GM21737 (cell line): ENCODE measurements at regions not wholly inside any gene's neighbourhood (a gene's known extent, or its start where the extent isn't known, plus 50 kb on each side); places are given as distances from the start of the nearest gene placed in this dataset.
A peak's percentile ranks its signal among the peaks of the same experiment; 100 is the strongest.

Experiments
- ATAC-seq: cut with Tn5 transposase; IDR thresholded peaks from one replicate; pipeline ENCODE4 v1.9.1; 2021; ENCODE audit warnings: mild to moderate bottlenecking, moderate library complexity; ENCODE audit not compliant: unreplicated experiment

- no peak for ATAC-seq
These were observed 526.8 kb upstream of the TBL1XR1 start for GRCh38 chr3:177724020-177724638.

GRCh38 chr3:177725165-177725564 lies 527.9 kb upstream of the TBL1XR1 start:
- no peak for ATAC-seq

GRCh38 chr3:177726807-177727206 lies 529.5 kb upstream of the TBL1XR1 start:
- no peak for ATAC-seq

- ATAC-seq = no peak
These were observed 532.8 kb upstream of the TBL1XR1 start for GRCh38 chr3:177729956-177730681.

GRCh38 chr3:177730814-177731213 lies 533.5 kb upstream of the TBL1XR1 start:
- no peak for ATAC-seq

- ATAC-seq = no peak
These were observed 534.5 kb upstream of the TBL1XR1 start for GRCh38 chr3:177731644-177732268.

GRCh38 chr3:177733233-177733632 lies 536.0 kb upstream of the TBL1XR1 start:
- ATAC-seq = no peak

GRCh38 chr3:177733936-177734335 lies 536.7 kb upstream of the TBL1XR1 start:
- no peak for ATAC-seq

GRCh38 chr3:177735431-177735830 lies 538.1 kb upstream of the TBL1XR1 start:
- no peak for ATAC-seq

GRCh38 chr3:177739461-177739860 lies 542.2 kb upstream of the TBL1XR1 start:
- ATAC-seq = no peak

GRCh38 chr3:177740254-177740653 lies 543.0 kb upstream of the TBL1XR1 start:
- no peak for ATAC-seq

GRCh38 chr3:177742273-177742672 lies 545.0 kb upstream of the TBL1XR1 start:
- peak; percentile 61 for ATAC-seq

- ATAC-seq = no peak
These were observed 546.0 kb upstream of the TBL1XR1 start for GRCh38 chr3:177743173-177743890.

- ATAC-seq = no peak
These were observed 547.8 kb upstream of the TBL1XR1 start for GRCh38 chr3:177744873-177745606.

- ATAC-seq = no peak
These were observed 548.3 kb upstream of the TBL1XR1 start for GRCh38 chr3:177745607-177746005.

- ATAC-seq = no peak
These were observed 549.2 kb upstream of the TBL1XR1 start for GRCh38 chr3:177746337-177746933.

GRCh38 chr3:177749836-177750235 lies 552.6 kb upstream of the TBL1XR1 start:
- ATAC-seq = no peak

GRCh38 chr3:177750436-177750835 lies 553.2 kb upstream of the TBL1XR1 start:
- ATAC-seq = no peak

GRCh38 chr3:177751770-177752169 lies 554.5 kb upstream of the TBL1XR1 start:
- no peak for ATAC-seq

- ATAC-seq = no peak
These were observed 555.5 kb upstream of the TBL1XR1 start for GRCh38 chr3:177752831-177753230.
